Testis (tissue), 2 donors: ENCODE measurements at regions not wholly inside any gene's neighbourhood (a gene's known extent, or its start where the extent isn't known, plus 50 kb on each side); places are given as distances from the start of the nearest gene placed in this dataset.

Source experiments
- CTCF ChIP-seq, 3 experiments: fragments of 450-650 bp in 2 of 3; fragments of 200-600 bp in 1 of 3; sonication (generic) in 1 of 3; IDR thresholded peaks; one replicate each; pipeline ENCODE4 v1.5.1; 2016 to 2019; ENCODE audit warnings: antibody characterized with exemption in 3 of 3, mild to moderate bottlenecking in 2 of 3, moderate library complexity in 1 of 3
- POLR2A ChIP-seq: fragments of 450-650 bp; IDR thresholded peaks from one replicate; pipeline ENCODE4 v1.6.1; 2017; ENCODE audit warnings: antibody characterized with exemption, mild to moderate bottlenecking, moderate library complexity

- no peak for TF ChIP-seq CTCF (IDR thresholded peaks at IDR 0.05)
- TF ChIP-seq POLR2A = no peak
These were observed 388.6 kb upstream of the MBL2 start for GRCh38 chr10:53161231-53161630.
